Adrenal gland (tissue), 5 donors: ENCODE measurements at regions not wholly inside any gene's neighbourhood (a gene's known extent, or its start where the extent isn't known, plus 50 kb on each side); places are given as distances from the start of the nearest gene placed in this dataset.

ENCODE experiments used
- CTCF ChIP-seq, 6 experiments: fragments of 450-650 bp in 4 of 6; fragments of 200-600 bp in 2 of 6; sonication (generic) in 1 of 6; IDR thresholded peaks; 1 replicate in 5 of 6; 2 replicates in 1 of 6; pipeline versions ENCODE4 v1.5.1 to v1.8.0; 2016 to 2021; ENCODE audit warnings: antibody characterized with exemption in 6 of 6, mild to moderate bottlenecking in 2 of 6, moderate library complexity in 1 of 6
- POLR2A ChIP-seq, 2 donors: fragments of 450-650 bp; IDR thresholded peaks; one replicate each; pipeline ENCODE4 v1.6.1; 2017; ENCODE audit warnings: antibody characterized with exemption in 2 of 2, mild to moderate bottlenecking in 2 of 2, moderate library complexity in 1 of 2
- donor health status: DM: no; HTN: no; CAD: no.

- no peak for TF ChIP-seq POLR2A (IDR thresholded peaks at IDR 0.05)
- TF ChIP-seq CTCF (IDR thresholded peaks at IDR 0.05) = no peak
Observed at GRCh38 chr5:33224285-33224961, 216.3 kb upstream of the TARS1 start.
